HG03103 (cell line): ENCODE measurements at regions not wholly inside any gene's neighbourhood (a gene's known extent, or its start where the extent isn't known, plus 50 kb on each side); places are given as distances from the start of the nearest gene placed in this dataset.
"Not testable (repeated sequence)": the region's sequence is repeated elsewhere in the genome, so short reads cannot be mapped to it uniquely, and the experiment has no call there.

ENCODE experiments used
- ATAC-seq: cut with Tn5 transposase; IDR thresholded peaks from one replicate; pipeline ENCODE4 v1.9.1; 2021; ENCODE audit warnings: low read depth; ENCODE audit not compliant: unreplicated experiment

GRCh38 chr21:7826174-7826573 is 2695.2 kb upstream of the TPTE start:
- ATAC-seq = not testable (repeated sequence)

- ATAC-seq = not testable (repeated sequence)
Observed at GRCh38 chr21:7828260-7828659, 2693.1 kb upstream of the TPTE start.

- ATAC-seq = not testable (repeated sequence)
Observed at GRCh38 chr21:7829411-7829810, 2692.0 kb upstream of the TPTE start.

GRCh38 chr21:7837315-7837714 is 2684.1 kb upstream of the TPTE start:
- ATAC-seq = not testable (repeated sequence)

- not testable (repeated sequence) for ATAC-seq
Observed at GRCh38 chr21:7853426-7853825, 2668.0 kb upstream of the TPTE start.

GRCh38 chr21:7853836-7854235 is 2667.5 kb upstream of the TPTE start:
- not testable (repeated sequence) for ATAC-seq
